OCI-M1 (cell line): ENCODE measurements at regions not wholly inside any gene's neighbourhood (a gene's known extent, or its start where the extent isn't known, plus 50 kb on each side); places are given as distances from the start of the nearest gene placed in this dataset.

ENCODE experiments used
- DNase-seq: peaks from one replicate; lab custom pipeline; 2025; lab: John Stamatoyannopoulos, UW

DNA sequence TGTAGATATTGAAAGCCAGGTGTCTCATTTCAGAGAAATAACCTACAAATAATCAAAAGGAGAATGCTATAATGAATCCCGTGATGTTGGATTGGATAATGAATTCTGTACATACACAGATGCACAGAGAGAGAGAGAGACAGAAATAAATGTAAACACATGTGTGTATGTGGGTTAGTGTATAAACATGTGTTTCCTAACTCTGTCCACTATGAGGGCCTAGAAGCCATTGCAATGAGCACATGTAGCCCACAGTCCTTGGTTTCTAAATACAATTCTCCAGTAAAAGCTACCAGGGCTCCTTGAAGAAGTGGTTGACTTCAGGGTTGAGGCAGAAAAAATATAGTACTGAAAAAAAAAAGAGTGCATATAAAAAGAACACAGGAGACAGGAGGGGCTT is 109.5 kb downstream of the INHBB start:
- no peak for DNase-seq

DNA sequence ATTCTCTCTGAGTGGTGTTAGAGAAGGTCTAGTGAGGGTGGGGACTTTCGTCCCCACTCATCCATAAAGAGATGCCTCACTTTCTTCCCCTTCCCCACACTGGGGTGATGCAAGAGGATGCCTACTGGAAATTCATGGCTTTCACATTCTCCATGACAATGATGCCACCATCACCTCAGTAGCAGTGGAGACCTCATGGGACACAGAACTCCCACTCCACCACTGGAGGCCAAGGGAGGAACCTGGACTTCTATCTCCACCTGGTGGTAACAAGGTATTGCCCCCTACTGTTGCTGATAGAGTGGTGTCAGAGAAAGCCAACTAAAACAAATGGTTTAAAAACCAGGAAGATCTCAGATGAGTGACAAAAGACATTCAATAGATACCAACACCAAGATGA is 110.9 kb downstream of the INHBB start:
- DNase-seq, result no peak

DNA sequence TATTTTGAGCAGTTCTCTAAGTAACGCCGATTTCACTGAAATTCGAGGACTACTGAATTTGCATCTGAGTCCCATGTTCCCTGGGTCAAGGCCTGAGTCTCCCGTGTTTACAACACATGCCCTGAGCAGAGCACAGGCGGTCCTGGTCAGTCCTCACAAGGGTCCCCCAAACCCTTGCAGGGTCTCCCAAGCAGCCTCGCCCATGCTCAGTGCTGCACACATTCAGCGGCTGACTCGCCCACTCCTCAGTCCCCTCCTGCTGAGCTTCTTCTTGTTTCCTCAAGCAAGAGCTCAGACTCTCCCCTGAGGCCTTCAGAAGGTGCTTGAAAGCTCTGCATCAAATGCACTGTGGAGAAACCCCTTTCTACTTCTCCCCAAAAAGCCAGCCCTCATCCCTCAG is 114.6 kb downstream of the INHBB start:
- no peak for DNase-seq

DNA sequence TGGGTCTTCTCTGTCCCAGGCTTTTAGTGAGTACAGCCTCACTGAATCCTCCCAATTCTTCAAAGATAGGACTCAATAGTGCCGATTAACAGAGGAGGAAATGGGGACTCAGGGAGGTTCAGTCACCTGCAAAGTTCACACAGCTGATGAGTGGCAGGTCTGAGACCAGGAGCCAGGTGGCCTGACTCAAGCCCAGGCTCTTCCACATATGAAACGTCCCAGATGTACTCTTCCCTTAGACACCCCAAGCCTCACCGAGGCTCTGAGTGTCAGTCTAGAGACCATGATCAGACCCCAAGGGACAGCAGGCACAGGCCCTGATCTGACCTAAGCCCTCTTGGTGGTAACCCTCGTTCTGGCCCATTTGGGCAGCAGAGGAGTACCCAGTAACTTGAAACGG is 115.2 kb downstream of the INHBB start:
- DNase-seq, result no peak

DNA sequence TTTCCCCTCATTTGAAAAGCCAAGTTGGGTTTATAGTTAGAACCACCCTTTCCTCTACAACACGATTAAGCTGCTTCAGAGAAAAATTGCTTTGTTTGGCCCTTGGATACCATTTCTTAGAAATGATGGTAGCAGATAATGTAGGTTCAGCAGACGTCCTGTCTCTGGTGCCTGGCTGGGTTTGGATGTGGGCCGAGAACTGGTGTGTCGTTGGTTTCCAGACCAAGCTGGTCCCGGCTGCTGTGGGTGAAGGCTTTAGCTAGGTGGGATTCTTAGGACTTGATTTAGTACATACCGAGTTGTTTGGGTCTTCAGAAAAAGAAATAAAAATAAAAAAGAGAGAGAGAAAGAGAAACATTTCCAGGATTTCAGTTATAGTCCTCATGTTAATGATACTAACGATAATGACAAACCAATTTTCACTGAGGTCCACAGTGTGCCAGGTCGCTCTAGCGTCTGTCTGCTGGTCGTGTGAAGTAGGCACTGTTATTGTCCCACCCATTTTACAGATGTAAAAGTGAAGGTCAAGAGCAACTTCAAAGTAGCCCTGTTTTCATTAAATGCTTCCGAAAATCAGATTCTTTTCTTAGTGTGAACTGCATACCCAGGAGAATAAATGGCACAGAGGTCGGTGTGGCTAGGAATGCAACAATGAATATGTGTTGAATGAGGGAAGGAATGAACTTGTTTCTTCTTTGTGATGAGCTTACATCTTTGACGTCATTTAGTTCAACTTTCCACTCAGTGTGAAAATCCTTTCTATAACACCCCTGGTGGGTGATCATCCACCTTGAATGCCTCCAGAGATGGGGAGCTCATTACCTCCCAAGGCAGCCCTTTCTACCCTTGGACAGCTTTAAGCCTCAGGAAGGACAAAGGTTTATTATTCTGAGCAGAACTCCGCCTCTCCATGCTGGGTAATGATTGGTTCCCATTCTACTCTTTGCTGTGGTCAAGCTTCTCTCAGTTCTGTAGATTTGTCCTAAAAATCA is 115.9 kb downstream of the INHBB start:
- no peak for DNase-seq

DNA sequence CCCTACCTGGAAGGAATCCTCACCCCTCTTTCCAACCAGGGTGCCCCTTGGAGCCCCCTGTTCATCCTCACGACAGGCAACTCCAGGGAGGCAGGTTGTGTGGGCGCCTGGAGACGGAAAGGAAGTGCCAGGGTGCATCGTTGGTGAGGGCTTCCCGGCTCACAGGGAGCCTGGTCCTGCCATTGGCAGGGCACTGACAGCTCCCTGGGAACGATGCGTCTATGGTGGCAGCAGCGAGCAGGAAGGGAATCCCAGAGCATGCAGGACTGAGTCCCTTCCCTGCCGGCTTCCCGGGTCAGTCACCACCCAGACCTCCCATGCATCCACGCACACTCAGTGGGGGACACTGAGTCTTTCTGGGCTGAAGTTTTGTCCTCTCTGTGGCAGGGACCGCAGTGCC is 117.6 kb downstream of the INHBB start:
- DNase-seq, result no peak

DNA sequence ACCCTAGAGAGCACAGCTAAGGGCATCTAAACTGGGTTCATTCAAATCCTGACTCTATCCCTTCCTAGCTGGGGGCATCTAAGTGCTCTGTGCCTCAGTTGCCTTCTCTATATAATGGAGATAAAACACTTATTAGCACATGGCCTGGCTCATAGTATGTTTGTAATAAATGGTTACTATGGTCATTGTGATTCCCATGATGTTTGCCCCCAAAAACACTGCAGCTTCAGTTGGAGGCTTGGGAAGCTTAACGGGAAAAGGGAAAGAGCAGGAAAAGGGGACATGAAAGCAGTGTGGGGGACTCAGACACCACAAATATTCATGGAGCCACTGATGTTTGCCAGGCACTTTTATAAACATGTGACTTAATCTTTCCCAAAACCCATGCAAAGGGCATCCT is 118.1 kb downstream of the INHBB start:
- DNase-seq, result no peak

DNA sequence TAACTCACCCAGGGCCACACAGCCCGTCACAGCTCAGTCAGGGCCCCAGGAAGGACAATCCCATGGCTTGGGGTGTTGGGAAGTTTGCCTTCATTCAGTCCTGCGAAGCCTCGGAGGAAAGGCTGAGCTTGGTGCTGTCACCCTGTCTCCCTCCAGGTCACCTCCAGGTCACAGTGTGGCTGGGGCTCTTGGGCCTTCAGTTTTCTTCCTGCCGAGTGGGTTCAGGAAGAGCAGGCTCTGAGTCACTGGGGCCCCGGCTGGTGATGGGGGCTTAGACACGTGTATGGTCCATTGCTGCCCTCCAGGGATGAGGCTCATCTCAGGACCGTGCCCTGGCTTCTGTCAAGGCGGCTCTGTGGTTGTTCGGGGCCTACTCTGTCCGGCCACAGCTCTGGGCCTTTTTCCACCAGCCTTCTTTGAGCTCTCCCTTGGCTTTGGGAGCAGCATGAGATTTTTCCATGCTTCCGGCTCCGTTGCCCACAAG is 118.6 kb downstream of the INHBB start:
- no peak for DNase-seq

DNA sequence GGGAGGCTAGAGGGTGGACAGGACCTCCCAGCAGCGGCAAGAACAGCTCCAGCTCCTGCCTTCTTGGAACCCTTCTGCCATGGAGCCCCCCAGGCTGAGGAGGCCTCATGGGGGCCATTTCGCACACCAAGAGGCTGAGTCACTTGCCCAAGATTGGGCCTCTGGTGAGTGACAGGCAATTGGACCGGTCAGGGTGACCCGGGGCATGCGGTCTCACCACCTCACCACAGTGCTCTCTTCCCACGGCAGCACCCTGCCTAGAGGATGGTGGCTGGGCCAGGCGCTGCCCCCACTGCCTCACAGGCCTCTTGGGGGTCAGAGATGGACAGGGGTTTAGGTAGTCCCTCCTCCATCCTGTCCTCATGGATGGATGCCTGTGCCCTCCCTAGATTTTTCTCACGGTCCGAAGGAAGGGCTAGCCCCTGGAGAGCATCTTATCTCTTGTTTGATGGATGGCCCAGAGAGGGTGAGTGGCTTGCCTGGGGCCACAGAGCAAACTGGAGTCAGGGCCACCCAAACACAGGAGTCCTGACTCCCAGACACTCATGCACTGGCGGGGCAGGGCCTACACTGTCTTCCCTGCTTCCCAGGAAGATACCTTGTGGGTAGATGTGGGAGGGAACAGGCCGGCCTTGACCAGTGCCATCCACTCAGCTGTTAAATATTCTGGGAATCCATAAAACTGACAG is 119.2 kb downstream of the INHBB start:
- no peak for DNase-seq

DNA sequence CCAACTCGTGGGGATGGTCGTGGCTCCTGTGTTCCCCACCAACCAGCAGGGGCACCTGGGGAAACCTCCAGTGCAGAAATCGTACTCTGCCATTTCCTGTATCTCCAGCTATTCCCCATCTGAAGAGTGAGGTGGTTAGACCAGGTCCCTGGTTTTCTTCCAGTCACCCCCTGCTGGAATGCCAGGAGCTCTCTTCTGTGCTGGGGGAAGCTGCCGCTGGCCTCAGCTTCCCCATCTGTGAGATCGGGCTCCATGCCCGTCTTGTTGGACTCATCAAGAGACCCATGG is 119.7 kb downstream of the INHBB start:
- DNase-seq, result no peak

DNA sequence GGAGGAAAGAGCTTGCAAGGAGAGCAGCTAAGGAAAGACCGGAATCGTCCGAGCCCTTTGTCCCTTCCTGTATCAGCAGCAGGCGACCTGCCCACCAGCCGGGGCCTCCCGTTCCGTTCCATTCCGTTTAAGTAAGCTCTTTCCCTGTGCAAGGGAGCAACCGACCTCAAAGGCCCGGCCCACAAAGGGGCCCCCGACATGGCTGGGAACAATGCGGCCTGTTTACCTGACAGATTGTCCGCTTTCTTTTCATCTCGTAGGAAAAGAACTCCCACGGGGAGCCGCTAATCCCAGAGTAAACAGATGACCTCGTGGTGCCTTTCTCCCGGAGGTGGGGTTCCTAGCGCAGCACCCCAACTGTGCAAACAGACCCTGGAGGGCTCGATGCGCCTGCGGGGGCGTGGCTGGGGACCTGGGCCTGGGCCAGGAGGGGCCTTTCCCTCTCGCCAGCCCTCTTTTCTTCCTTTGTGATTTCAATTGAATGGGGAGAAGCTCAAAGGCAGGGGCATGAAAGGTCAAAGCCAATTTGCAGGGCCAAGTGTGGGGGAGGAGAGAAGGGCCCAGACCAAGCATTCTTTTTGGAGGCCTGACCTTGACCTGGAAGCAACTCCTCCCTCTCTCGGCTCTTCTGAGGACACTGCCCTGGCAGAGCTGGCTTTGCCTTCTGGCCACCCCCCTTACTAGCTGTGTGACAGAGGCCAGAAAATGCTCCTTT is 120.2 kb downstream of the INHBB start:
- no peak for DNase-seq

DNA sequence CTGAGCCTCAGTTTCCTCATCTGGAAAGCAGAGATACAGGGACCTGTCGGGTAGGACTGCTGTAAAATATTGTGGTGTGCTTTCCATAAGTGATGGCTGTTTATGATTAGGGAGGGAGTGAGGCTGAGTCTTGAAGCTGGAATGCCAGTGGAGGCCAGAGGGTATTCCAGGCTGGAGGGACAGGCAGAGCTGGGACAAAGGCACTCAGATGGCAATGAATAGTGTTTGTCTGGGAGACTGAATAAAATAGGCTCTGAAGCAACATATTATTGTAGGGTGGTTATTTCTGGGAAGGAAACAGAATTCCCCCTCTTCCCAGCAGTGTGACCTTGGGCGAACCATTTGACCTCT is 120.7 kb downstream of the INHBB start:
- DNase-seq, result no peak

DNA sequence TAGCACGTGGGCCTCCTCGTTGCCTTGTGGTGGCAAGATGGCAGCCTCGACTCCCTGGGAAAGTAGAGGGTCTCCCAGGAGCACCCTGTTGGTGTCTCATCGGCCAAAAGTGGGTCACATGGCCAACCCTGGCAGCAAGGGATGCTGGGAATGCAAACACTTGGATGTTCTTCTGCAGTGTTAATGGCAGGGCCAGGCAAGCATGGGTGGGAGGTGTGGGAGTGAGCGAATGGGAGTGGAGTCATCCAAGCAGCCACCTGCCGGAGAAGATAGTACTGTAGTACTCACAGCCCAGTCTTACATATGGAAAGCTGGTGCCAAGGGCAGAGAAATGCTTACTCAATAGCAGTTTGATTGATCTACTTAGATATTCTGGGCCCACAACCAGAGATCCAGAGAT is 122.2 kb downstream of the INHBB start:
- DNase-seq, result no peak

DNA sequence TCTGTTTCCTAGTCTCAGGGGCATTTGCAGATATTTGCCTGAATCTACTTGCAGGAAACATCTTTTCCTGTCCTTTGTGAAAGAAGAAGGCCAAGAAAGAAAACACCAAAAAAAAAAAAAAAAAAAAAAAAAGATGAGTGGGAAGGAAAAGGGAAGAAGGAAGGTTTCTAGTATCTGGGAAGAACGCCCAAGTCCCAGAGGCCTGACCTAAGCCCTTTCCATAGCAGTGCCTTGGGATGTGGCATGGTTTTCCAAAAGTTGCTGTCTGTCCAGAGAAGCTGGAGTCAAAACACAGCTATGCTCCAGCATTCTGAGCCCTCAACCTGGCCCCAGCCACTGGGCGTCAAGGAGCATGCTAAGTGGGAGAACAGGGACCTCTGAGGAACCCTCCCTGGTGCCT is 123.5 kb downstream of the INHBB start:
- DNase-seq, result no peak

DNA sequence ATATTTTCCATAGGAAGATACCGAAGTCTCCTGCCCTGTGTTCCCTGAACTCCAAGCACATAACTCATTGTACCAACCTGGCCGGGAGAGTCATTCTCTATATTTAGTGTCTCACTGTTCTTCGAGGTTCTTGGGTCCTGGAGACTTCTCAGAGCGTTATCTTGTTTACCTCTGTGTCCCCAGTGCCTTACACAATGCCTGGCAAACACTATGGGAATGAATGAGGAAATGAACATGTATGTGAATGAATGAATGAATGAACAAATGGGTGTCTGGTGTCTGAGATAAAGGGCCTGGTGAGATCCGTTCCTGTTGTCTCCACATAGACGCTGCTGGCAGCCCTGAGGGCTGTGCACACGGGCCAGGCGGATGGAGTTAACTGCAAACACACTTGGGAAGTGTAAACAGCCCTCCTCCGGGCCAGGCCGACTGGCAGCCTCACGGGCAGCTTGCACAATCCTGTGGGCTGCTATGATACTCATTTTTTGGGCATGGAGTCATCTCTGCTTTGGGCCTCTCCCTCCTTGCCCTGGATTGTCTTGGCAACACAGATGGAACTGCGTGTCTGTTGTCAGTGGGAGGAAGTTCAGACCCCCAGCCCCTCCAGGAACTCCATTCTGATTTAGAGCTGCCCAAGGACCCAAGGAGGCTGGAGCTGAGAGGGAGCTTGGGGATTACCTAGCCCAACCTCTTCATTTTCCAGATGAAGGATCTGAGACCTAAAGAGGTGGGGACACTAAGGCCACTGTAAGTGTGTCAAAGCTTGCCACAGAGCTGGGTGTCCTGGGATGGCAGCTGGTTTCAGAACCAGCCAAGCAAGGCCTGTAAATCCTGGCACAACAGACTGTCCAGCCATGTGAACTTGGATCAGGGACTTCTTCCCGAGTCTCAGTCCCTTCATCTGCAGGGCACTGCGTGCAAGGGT is 124.4 kb downstream of the INHBB start:
- DNase-seq, result peak; percentile 71

DNA sequence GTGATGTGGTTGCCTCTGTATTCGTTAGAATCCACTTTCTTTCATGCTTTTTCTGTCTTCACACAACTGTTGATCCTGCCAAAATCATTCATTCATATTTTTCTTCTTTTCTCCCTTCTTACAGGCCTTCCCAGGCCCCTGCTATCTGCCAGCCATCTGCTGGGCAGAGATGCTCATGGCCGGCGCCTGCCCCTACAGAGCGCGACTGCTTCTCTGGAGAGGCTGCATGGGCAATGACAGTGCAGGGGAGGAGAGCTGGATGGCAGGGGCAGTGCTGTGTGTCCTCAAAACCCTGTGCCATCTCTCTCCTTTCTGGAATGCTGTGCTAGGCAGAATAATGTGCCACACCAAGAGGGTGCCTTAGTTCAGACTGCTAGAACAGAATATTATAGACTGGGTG is 125.2 kb downstream of the INHBB start:
- DNase-seq, result no peak

DNA sequence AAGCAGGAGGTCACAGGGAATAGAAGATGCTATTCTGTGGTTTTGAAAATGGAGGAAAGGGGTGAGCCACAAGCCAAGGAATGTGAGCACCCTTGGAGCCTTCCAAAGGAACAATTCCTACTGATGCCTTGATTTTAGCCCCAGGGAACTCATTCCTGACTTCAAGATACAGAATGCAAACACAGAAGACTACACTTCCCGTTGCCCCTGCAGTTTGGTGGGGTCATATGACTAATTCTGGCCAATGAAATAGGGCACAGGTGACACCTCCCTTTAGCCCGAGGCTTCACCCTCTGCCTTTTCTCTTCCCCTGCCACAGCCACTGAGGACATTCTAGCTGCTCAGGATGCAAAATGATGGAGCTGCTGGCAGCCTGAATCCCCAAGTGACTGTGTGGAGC is 126.1 kb downstream of the INHBB start:
- no peak for DNase-seq

DNA sequence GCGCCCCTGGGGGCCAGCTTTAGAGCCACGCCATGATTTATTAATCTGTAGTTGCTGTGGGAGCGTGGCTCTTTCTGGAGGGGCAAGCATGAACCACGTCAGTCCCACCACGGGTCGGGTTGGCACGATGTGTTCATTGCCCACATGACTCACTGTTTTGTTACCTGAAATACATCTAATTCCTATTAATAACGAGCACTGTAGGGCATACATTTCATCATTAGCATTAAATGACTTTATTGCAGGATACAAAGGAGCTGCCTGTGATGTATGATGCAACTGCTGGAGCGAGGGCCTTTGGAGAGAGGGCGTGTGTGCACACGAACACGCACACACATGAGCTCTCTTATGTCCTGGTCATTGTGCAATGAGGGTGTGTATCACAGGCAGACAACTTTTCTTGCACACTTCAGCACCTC is 127.0 kb downstream of the INHBB start:
- no peak for DNase-seq

DNA sequence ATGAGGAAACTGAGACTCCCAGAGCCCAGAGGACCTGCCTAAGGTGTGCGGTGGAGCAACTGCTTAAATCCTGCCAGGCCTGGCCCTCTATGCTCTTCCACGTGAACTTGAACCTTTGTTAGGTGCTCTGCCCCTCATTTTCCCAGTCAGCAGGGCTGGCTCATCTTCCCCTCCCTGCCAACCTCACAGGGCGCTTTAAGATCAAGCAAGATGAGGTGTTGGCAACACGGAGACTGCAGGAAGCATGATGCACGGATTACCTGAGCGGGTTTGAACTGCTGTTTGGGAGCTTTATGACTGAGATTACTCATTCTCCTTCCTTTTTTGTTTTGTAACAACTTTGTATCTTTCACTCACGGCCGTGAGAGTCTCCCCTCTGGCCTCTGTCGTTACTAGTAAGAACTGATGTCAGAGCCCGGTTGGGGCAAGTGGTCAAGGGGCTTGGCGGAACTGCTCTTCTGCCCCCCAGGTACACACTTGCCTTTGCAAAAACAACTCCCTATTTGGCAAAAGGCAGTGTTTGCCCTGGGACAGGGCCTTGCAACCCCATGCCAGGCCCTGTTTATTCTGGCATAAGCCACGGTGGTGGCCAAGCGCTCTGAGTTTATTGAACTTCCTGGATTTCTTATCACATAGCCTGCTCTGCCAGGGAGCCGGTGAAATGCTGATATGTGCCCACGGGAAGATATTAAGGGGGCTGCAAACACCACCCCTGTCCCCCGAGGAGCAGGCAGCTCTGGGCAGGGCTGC is 127.8 kb downstream of the INHBB start:
- no peak for DNase-seq

DNA sequence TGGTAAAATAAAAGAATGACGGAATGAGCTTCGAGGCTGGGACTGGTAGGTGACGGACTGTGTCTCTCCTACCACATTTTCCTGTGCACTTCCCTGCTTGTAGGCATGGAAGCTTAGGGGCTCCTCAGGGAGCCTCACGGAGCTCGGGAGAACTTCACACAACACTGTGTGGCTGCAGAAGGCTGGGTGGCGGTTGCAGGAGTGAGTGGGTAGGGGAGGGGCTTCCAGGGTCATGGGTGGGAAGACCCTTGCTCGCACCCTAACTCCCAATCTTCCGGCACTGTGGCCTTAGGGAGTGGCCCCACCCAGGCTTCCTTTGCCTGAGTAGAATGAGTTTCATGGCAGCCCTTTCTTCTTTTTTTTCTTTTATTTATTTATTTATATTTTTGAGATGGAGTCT is 128.6 kb downstream of the INHBB start:
- DNase-seq, result no peak

DNA sequence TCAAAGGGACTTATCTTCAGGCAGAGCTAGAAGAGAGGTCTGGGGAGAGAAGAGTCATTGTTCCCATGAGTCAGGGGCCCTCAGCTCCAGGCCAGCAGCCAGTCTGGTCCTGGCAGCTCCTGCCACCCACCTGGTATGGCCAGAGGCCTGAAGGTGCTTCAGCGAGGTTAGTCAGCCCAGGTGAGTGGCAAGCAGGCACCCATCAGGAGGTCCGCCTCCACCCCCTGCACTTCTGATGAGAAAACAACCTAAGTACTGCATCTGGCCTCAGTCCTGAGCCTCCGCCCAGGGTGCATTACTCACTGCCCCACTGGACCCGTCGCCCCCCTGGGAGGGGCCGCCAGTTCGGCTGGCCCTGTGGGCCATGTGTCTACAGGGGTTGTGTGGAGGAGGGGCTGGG is 130.2 kb downstream of the INHBB start:
- no peak for DNase-seq
